WERI-Rb-1 (cell line): ENCODE measurements at regions not wholly inside any gene's neighbourhood (a gene's known extent, or its start where the extent isn't known, plus 50 kb on each side); places are given as distances from the start of the nearest gene placed in this dataset.

Experiments used
- DNase-seq: peaks from one replicate; pipeline ENCODE4 v3.0.0-alpha.2; 2020
- H3K27ac ChIP-seq: fragments of 250-450 bp; sonication (Bioruptor Pico); 2 replicates; pipeline ENCODE4 v1.5.1; 2020; ENCODE audit warnings: mild to moderate bottlenecking, moderate library complexity
- H3K27me3 ChIP-seq: fragments of 250-450 bp; sonication (Bioruptor Pico); 2 replicates; pipeline ENCODE4 v1.5.1; 2021; ENCODE audit warnings: mild to moderate bottlenecking, low read depth, moderate library complexity; ENCODE audit not compliant: insufficient read depth, severe bottlenecking
- H3K36me3 ChIP-seq: fragments of 250-450 bp; sonication (Bioruptor Pico); 2 replicates; pipeline ENCODE4 v1.5.1; 2020; ENCODE audit warnings: mild to moderate bottlenecking, moderate library complexity
- H3K4me3 ChIP-seq: 2 replicates; pipeline ENCODE4 v1.5.1; 2011; ENCODE audit warnings: low read depth, mild to moderate bottlenecking, control low read depth, low read length
- H3K9me3 ChIP-seq: fragments of 250-450 bp; sonication (Bioruptor Pico); 2 replicates; pipeline ENCODE4 v1.5.1; 2021; ENCODE audit warnings: mild to moderate bottlenecking, moderate library complexity; ENCODE audit not compliant: severe bottlenecking
- CTCF ChIP-seq: IDR thresholded peaks from 2 replicates; pipeline ENCODE4 v1.5.1; 2011; ENCODE audit warnings: low read depth, mild to moderate bottlenecking, control low read depth, inconsistent platforms, low read length

- no peak for DNase-seq
- Histone ChIP-seq H3K27ac (no peak overlapping the region), H3K4me3 (no peak overlapping the region), H3K27me3 (peaks cover 24% of the 10 kb centered on the region), H3K36me3 (no peaks in the 10 kb centered on the region), H3K9me3 (no peaks in the 10 kb centered on the region)
- TF ChIP-seq CTCF: no peak
These were observed 999.3 kb upstream of the TMPRSS15 start for GRCh38 chr21:19402870-19403269.

DNA sequence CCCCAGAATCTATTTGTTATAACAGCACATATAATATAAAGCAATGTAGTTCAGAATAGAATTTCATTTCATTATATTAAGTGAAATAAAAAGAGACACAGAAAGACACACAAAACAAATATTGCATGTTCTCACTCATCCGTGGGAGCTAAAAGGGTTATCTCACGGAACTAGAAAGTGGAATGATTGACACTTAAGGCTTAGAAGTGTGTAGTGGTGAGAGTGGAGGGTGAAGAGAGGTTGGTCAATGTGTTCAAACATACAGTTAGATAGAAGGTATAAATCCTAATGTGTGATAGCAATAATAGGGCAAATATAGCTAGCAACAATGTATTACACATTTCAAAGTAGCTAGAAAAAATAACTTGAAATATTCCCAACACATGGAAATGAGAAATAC is 1001.7 kb upstream of the TMPRSS15 start:
- DNase-seq: no peak
- no peaks in the 10 kb centered on the region for H3K9me3 ChIP-seq
- peaks cover 12% of the 10 kb centered on the region for H3K27me3 ChIP-seq
- H3K27ac ChIP-seq: no peak overlapping the region
- H3K4me3 ChIP-seq: no peak overlapping the region
- no peaks in the 10 kb centered on the region for H3K36me3 ChIP-seq
- TF ChIP-seq CTCF: no peak

- no peak overlapping the region for H3K4me3 ChIP-seq
- no peaks in the 10 kb centered on the region for H3K9me3 ChIP-seq
- no peak for DNase-seq
- no peak for TF ChIP-seq CTCF
- peaks cover 9% of the 10 kb centered on the region for H3K27me3 ChIP-seq
- H3K36me3 ChIP-seq: no peaks in the 10 kb centered on the region
- no peak overlapping the region for H3K27ac ChIP-seq
These were observed 1017.0 kb upstream of the TMPRSS15 start for GRCh38 chr21:19420565-19420964.

- H3K4me3 ChIP-seq: no peak overlapping the region
These were observed 1030.0 kb upstream of the TMPRSS15 start for GRCh38 chr21:19433623-19434022.

DNA sequence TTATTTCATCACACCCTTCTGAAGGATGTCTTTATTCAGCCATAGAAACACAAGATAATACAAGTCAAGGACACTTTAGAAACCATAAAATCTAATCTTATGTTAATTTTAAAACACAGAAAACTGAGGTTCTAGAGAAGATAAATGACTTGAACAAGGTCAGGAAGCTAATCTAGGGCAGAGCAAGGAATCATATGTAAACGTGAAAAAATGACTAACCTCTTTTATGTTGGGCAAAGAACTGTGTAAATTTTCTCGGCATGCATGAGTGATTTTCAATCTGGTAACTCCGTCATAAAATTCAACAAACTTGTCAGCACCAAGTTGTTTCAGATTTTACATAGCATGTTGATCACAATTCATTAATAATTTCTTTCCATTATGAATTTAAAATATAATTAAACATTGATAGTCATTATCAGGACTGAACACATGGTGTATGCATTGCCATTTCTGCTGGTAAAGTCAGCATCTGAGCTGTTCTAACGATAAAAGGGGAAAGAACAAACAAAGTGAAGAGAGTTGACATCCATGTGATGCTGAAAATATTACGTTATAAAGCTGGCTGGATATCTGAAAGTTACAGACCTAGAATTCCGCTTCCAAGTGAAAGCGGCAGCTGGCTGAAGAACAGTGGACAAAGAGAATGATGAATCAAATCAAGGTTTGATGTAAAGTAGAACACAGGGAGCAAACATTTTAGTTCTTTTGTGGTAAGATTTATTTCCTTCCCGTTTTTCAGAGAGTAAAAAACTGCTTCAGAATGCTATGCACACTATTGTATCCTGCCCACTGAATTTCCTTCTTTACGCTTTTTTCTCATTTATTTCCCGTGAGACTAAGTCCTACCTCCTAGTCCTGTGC is 1037.4 kb upstream of the TMPRSS15 start:
- Histone ChIP-seq H3K9me3 (no peaks in the 10 kb centered on the region), H3K36me3 (no peaks in the 10 kb centered on the region), H3K4me3 (no peak overlapping the region), H3K27ac (no peak overlapping the region), H3K27me3 (peaks cover 6% of the 10 kb centered on the region)
- no peak for TF ChIP-seq CTCF
- no peak for DNase-seq

More at GRCh38 chr21:19433623-19434022, 1030.0 kb upstream of the TMPRSS15 start:
- TF ChIP-seq CTCF: no peak
- DNase-seq: no peak
- H3K27me3 ChIP-seq: peaks cover 29% of the 10 kb centered on the region
- no peak overlapping the region for H3K27ac ChIP-seq
- H3K9me3 ChIP-seq: peaks cover 2% of the 10 kb centered on the region
- no peaks in the 10 kb centered on the region for H3K36me3 ChIP-seq
